Heart right ventricle (tissue), 16 donors: ENCODE measurements at regions not wholly inside any gene's neighbourhood (a gene's known extent, or its start where the extent isn't known, plus 50 kb on each side); places are given as distances from the start of the nearest gene placed in this dataset.

ENCODE experiments used
- ATAC-seq, 8 donors: fragments of 200-7000 bp; cut with Tn5 transposase; one replicate each; pipeline ENCODE4 v1.9.1; 2020; ENCODE audit warnings: mild to moderate bottlenecking in 8 of 8, moderate library complexity in 8 of 8, moderate number of reproducible peaks in 1 of 8
- DNase-seq, 2 donors: peaks; one replicate each; pipeline ENCODE4 v3.0.0-alpha.2; 2020
- H3K27ac ChIP-seq, 10 donors: fragments of 200-600 bp; sonication (generic) in 2 of 10; one replicate each; pipeline versions ENCODE4 v1.5.0 to v1.8.0; 2020 to 2022; ENCODE audit warnings: mild to moderate bottlenecking in 3 of 10
- H3K27me3 ChIP-seq, 7 donors: fragments of 200-600 bp; one replicate each; pipeline ENCODE4 v1.8.0; 2021 to 2022; ENCODE audit warnings: mild to moderate bottlenecking in 2 of 7
- H3K36me3 ChIP-seq, 9 donors: fragments of 200-600 bp; sonication (generic) in 1 of 9; one replicate each; pipeline versions ENCODE4 v1.5.0 to v1.8.0; 2020 to 2022; ENCODE audit warnings: mild to moderate bottlenecking in 2 of 9
- H3K4me1 ChIP-seq, 9 donors: fragments of 200-600 bp; sonication (generic) in 1 of 9; one replicate each; pipeline versions ENCODE4 v1.5.0 to v1.8.0; 2020 to 2022; ENCODE audit warnings: mild to moderate bottlenecking in 4 of 9
- H3K4me3 ChIP-seq, 10 donors: fragments of 200-600 bp; sonication (generic) in 2 of 10; one replicate each; pipeline versions ENCODE4 v1.5.0 to v1.8.0; 2020 to 2022; ENCODE audit warnings: mild to moderate bottlenecking in 7 of 10, moderate library complexity in 2 of 10
- H3K9me3 ChIP-seq, 11 donors: fragments of 200-600 bp in 10 of 11; sonication (generic) in 2 of 11; one replicate each; pipeline versions ENCODE4 v1.5.0 to v1.8.0; 2013 to 2022; ENCODE audit warnings: mild to moderate bottlenecking in 2 of 11, control low read depth in 1 of 11, moderate library complexity in 1 of 11
- CTCF ChIP-seq, 9 donors: fragments of 200-600 bp; sonication (generic) in 2 of 9; IDR thresholded peaks; one replicate each; pipeline versions ENCODE4 v1.5.0 to v1.8.0; 2021 to 2022; ENCODE audit warnings: antibody characterized with exemption in 9 of 9, mild to moderate bottlenecking in 5 of 9, moderate library complexity in 1 of 9
- WGBS, 2 donors: extraction: QIAGEN DNeasy Blood & Tissue Kit; methylation state at CpG; one replicate each; pipeline ENCODE4 v1.1.7; 2013; ENCODE audit warnings: inconsistent platforms in 1 of 2; 5-methylcytosine and 5-hydroxymethylcytosine counted together
- intact Hi-C, 10 donors: fragments of 100-400 bp; cut with DNase I; formaldehyde crosslinking; loops; one replicate each; pipeline versions ENCODE4 v1.11.1 to v1.14.2; 2022
- donor health status: Arrhythmogenic right ventricular cardiomyopathy.
- donor health status: ischemic (EF 13 %, LVEDD 7.1; RV severe dilation, severe dysfunction).
- donor health status: healthy with polysubstance abuse.
- donor health status: DM: no; HTN: yes; CAD: no.
- donor health status: DM: no; HTN: no; CAD: no.
- donor health status: ischemic (EF 25% LVEDD 6.9; RV normal size, moderate dysfunction).
- donor health status: ischemic (EF 25% LVEDD 5.7; RV mildly dilated, moderate dysfunction).
- donor health status: healthy.
- donor health status: DM: yes; HTN: yes; CAD: no.
- donor health status: Ischemic cardiomyopathy.
- donor health status: ischemic (EF 35%, LVEDD 5.7; RV mildly dilated, moderate dysfunction).
- donor health status: nonischemic (EF 11% LVEDD 7.7; RV severe dilation, severe dysfunction).
- donor health status: DM: yes; HTN: yes; CAD: no.
- donor health status: PGD.
- donor health status: ischemic (EF 29% LVEDD 5.4; RV normal size, mild dysfunction).
- donor health status: nonischemic (EF 23%, LVEDD 6.1; RV moderate dilation, normal function).

- no peak overlapping the region for H3K27ac ChIP-seq
- intact Hi-C loops: no loop called here
- no peaks in the 10 kb centered on the region for H3K4me1 ChIP-seq
- ATAC-seq: no peak
- H3K9me3 ChIP-seq: peaks cover 0 to 29% (median 2%) of the 10 kb centered on the region in 11 donors
- 66 to 69% methylated on average over 1 of the region's 1 CpG for WGBS, 2 donors
- H3K36me3 ChIP-seq: no peaks in the 10 kb centered on the region
- TF ChIP-seq CTCF (IDR thresholded peaks at IDR 0.05): no peak
- no peaks in the 10 kb centered on the region for H3K27me3 ChIP-seq
- DNase-seq: no peak
- H3K4me3 ChIP-seq: no peak overlapping the region
Observed at GRCh38 chr12:18171571-18171970, 81.6 kb upstream of the RERGL start.

GRCh38 chr12:18168016-18168415, 78.0 kb upstream of the RERGL start:
- Histone ChIP-seq H3K4me3 (no peak overlapping the region), H3K36me3 (no peaks in the 10 kb centered on the region), H3K4me1 (peaks cover 0 to 6% (median 0%) of the 10 kb centered on the region in 9 donors), H3K27me3 (no peaks in the 10 kb centered on the region), H3K27ac (no peak overlapping the region), H3K9me3 (peaks cover 0 to 18% (median 2%) of the 10 kb centered on the region in 11 donors)
- DNase-seq (no peak), ATAC-seq (no peak)
- TF ChIP-seq CTCF (IDR thresholded peaks at IDR 0.05): no peak
- intact Hi-C loops: no loop called here
- WGBS, 2 donors: 55 to 57% methylated on average over 3 of the region's 3 CpGs

- Histone ChIP-seq H3K27ac (peak overlapping the region in 1 of 10 donors; percentile 4), H3K4me1 (peaks cover 0 to 6% (median 0%) of the 10 kb centered on the region in 9 donors), H3K27me3 (no peaks in the 10 kb centered on the region), H3K4me3 (peak overlapping the region in 2 of 10 donors; percentile 10 to 16), H3K36me3 (no peaks in the 10 kb centered on the region), H3K9me3 (no peaks in the 10 kb centered on the region)
- WGBS, 2 donors: 71 to 81% methylated on average over 2 of the region's 2 CpGs
- no peak for ATAC-seq
- intact Hi-C loops: no loop called here
- no peak for DNase-seq
- TF ChIP-seq CTCF (IDR thresholded peaks at IDR 0.05): no peak
Observed at GRCh38 chr12:18165889-18166288, 75.9 kb upstream of the RERGL start.

- ATAC-seq (peak in 1 of 8 donors; percentile 45), DNase-seq (no peak)
- WGBS, 2 donors: 30 to 39% methylated on average over 2 of the region's 2 CpGs
- H3K27me3 ChIP-seq: no peaks in the 10 kb centered on the region
- H3K9me3 ChIP-seq: no peaks in the 10 kb centered on the region
- peak overlapping the region in 1 of 10 donors; percentile 4 for H3K27ac ChIP-seq
- TF ChIP-seq CTCF (IDR thresholded peaks at IDR 0.05): no peak
- intact Hi-C loops: no loop called here
- peaks cover 0 to 6% (median 0%) of the 10 kb centered on the region in 9 donors for H3K4me1 ChIP-seq
- peak overlapping the region in 3 of 10 donors; percentile 4 to 16 (median 10) for H3K4me3 ChIP-seq
- H3K36me3 ChIP-seq: no peaks in the 10 kb centered on the region
Observed at GRCh38 chr12:18165422-18165871, 75.5 kb upstream of the RERGL start.
